B cell (primary cell): ENCODE measurements at regions not wholly inside any gene's neighbourhood (a gene's known extent, or its start where the extent isn't known, plus 50 kb on each side); places are given as distances from the start of the nearest gene placed in this dataset.

Source experiments
- ATAC-seq: fragments of 200-7000 bp; cut with Tn5 transposase; one replicate; pipeline ENCODE4 v1.10.0; 2021; ENCODE audit warnings: low read depth, mild to moderate bottlenecking, moderate number of reproducible peaks, moderate library complexity
- CTCF ChIA-PET: fragments of 350-600 bp; sonication (Branson Sonifier 250); formaldehyde crosslinking; loops from one replicate; lab custom pipeline; 2021; ENCODE audit warnings: antibody characterized with exemption, inconsistent platforms; lab: Charles Lee
- POLR2A ChIA-PET: fragments of 350-600 bp; sonication (Branson Sonifier 250); formaldehyde crosslinking; loops from one replicate; lab custom pipeline; 2021; ENCODE audit warnings: antibody characterized with exemption; lab: Charles Lee
- DNase-seq: peaks from one replicate; pipeline ENCODE4 v3.0.0; 2013
- H2AFZ ChIP-seq: 2 replicates; pipeline ENCODE4 v1.6.1; 2012; ENCODE audit warnings: mild to moderate bottlenecking, low read depth, low read length; ENCODE audit not compliant: insufficient read depth, poor library complexity, severe bottlenecking
- H3K27ac ChIP-seq, 2 donors: 1 replicate in 1 of 2; 2 replicates in 1 of 2; pipeline ENCODE4 v1.5.1; 2012 to 2013; ENCODE audit warnings: low read length in 2 of 2, mild to moderate bottlenecking in 2 of 2, moderate library complexity in 1 of 2
- H3K27me3 ChIP-seq, 4 experiments: fragments of 200-600 bp in 1 of 4; sonication (generic) in 1 of 4; replicated peaks in 1 of 4; 1 replicate in 2 of 4; 2 replicates in 2 of 4; pipeline versions ENCODE4 v1.6.1 to v1.7.0; 2013 to 2016; ENCODE audit warnings: low read length in 3 of 4, mild to moderate bottlenecking in 2 of 4, mixed read lengths in 1 of 4, moderate library complexity in 1 of 4; ENCODE audit not compliant: insufficient read depth in 4 of 4, control insufficient read depth in 3 of 4; ENCODE audit errors: control extremely low read depth in 1 of 4
- H3K36me3 ChIP-seq, 2 experiments: replicated peaks in 1 of 2; 1 replicate in 1 of 2; 2 replicates in 1 of 2; pipeline versions ENCODE4 v1.6.1 to v1.7.1; 2013; ENCODE audit warnings: low read length in 1 of 2; ENCODE audit not compliant: insufficient read depth in 2 of 2, control insufficient read depth in 1 of 2; ENCODE audit errors: control extremely low read depth in 1 of 2, extremely low read depth in 1 of 2
- H3K4me1 ChIP-seq, 2 donors: fragments of 200-600 bp in 1 of 2; sonication (generic) in 1 of 2; 1 replicate in 1 of 2; 2 replicates in 1 of 2; pipeline versions ENCODE4 v1.5.1 to v1.6.1; 2013 to 2017; ENCODE audit warnings: low read length in 2 of 2; ENCODE audit not compliant: control insufficient read depth in 2 of 2, insufficient read depth in 2 of 2
- H3K4me2 ChIP-seq: replicated peaks from 2 replicates; pipeline ENCODE3; 2012; ENCODE audit warnings: mild to moderate bottlenecking, low read depth, low read length; ENCODE audit not compliant: poor library complexity, severe bottlenecking
- H3K4me3 ChIP-seq, 5 experiments: fragments of 200-600 bp in 1 of 5; sonication (generic) in 1 of 5; 1 replicate in 3 of 5; 2 replicates in 2 of 5; pipeline versions ENCODE4 v1.5.1 to v1.7.0; 2011 to 2016; ENCODE audit warnings: low read length in 4 of 5, mild to moderate bottlenecking in 4 of 5, low read depth in 2 of 5, control low read depth in 1 of 5, moderate library complexity in 1 of 5; ENCODE audit not compliant: insufficient read depth in 1 of 5; ENCODE audit errors: control extremely low read depth in 1 of 5, extremely low read depth in 1 of 5
- H3K79me2 ChIP-seq: fragments of 200-600 bp; sonication (generic); one replicate; pipeline ENCODE4 v1.6.0; 2016; ENCODE audit warnings: low read length; ENCODE audit not compliant: control insufficient read depth, insufficient read depth
- H3K9ac ChIP-seq: fragments of 200-600 bp; sonication (generic); 2 replicates; pipeline ENCODE4 v1.6.1; 2017; ENCODE audit warnings: mild to moderate bottlenecking, low read length, moderate library complexity
- H3K9me3 ChIP-seq, 3 donors: one replicate each; pipeline versions ENCODE4 v1.6.1 to v1.7.1; 2013; ENCODE audit warnings: low read length in 2 of 3; ENCODE audit not compliant: control insufficient read depth in 2 of 3, insufficient read depth in 1 of 3; ENCODE audit errors: control extremely low read depth in 1 of 3
- H4K20me1 ChIP-seq: 2 replicates; pipeline ENCODE4 v1.6.0; 2012; ENCODE audit warnings: mild to moderate bottlenecking, low read length; ENCODE audit not compliant: insufficient read depth, control insufficient read depth, poor library complexity, severe bottlenecking
- H3K27ac Mint-ChIP-seq: one replicate; pipeline ENCODE4 v1.8.0; 2021; ENCODE audit warnings: mixed read lengths
- H3K27me3 Mint-ChIP-seq: one replicate; pipeline ENCODE4 v1.8.0; 2021; ENCODE audit warnings: mixed read lengths
- H3K4me1 Mint-ChIP-seq: one replicate; pipeline ENCODE4 v1.8.0; 2021; ENCODE audit warnings: mixed read lengths
- H3K4me3 Mint-ChIP-seq: one replicate; pipeline ENCODE4 v1.8.0; 2021; ENCODE audit warnings: mixed read lengths
- H3K9me3 Mint-ChIP-seq: one replicate; pipeline ENCODE4 v1.8.0; 2022; ENCODE audit warnings: mixed read lengths; ENCODE audit not compliant: insufficient read depth
- EZH2 ChIP-seq: IDR thresholded peaks from 2 replicates; pipeline ENCODE4 v1.6.1; 2012; ENCODE audit warnings: borderline replicate concordance, low read depth, mild to moderate bottlenecking, moderate library complexity, low read length; ENCODE audit not compliant: insufficient read depth, poor library complexity, severe bottlenecking
- WGBS: methylation state at CpG from one replicate; pipeline ENCODE4 v1.1.5; 2013; ENCODE audit warnings: missing lambda C conversion rate; ENCODE audit not compliant: insufficient coverage; 5-methylcytosine and 5-hydroxymethylcytosine counted together
- intact Hi-C: fragments of 100-400 bp; cut with micrococcal nuclease; formaldehyde crosslinking; loops from one replicate; pipeline ENCODE4 v1.10.0; 2022
- TF ChIP-seq, protein P1 (sequence below): fragments of 200-600 bp; IDR thresholded peaks from one replicate; pipeline ENCODE4 v1.8.0; 2022; ENCODE audit warnings: antibody characterized with exemption, mild to moderate bottlenecking

DNA sequence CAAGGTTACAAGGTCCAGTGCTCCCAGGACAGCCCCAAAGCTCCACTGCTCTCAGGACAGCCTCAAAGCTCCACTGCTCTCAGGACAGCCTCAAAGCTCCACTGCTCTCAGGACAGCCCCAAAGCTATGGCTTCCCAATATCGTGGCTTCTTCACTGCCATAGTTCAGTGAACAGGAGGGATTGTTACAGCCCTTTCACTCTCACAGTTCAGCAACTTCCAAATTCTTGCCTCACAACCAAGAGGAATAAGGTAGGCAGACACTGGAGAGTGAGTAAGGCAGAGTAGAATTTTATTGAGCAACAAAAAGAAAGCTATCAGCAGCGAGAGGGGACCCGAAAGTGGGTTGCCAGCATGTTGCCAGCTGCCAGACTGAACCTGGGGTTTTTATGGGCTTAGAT lies 277.6 kb downstream of the CDH10 start:
- no peak overlapping the region for H3K4me2 ChIP-seq
- H3K9ac ChIP-seq: no peak overlapping the region
- H3K27ac ChIP-seq: no peak overlapping the region
- Mint-ChIP-seq H3K9me3 (peaks cover 2% of the 10 kb centered on the region), H3K4me1 (no peaks in the 10 kb centered on the region), H3K27ac (no peak overlapping the region), H3K4me3 (no peak overlapping the region), H3K27me3 (no peaks in the 10 kb centered on the region)
- H4K20me1 ChIP-seq: no peaks in the 10 kb centered on the region
- 80% methylated on average over 2 of the region's 3 CpGs for WGBS
- DNase-seq (no peak), ATAC-seq (no peak)
- ChIA-PET CTCF (no interaction called here), POLR2A (no interaction called here)
- TF ChIP-seq, protein P1, sequence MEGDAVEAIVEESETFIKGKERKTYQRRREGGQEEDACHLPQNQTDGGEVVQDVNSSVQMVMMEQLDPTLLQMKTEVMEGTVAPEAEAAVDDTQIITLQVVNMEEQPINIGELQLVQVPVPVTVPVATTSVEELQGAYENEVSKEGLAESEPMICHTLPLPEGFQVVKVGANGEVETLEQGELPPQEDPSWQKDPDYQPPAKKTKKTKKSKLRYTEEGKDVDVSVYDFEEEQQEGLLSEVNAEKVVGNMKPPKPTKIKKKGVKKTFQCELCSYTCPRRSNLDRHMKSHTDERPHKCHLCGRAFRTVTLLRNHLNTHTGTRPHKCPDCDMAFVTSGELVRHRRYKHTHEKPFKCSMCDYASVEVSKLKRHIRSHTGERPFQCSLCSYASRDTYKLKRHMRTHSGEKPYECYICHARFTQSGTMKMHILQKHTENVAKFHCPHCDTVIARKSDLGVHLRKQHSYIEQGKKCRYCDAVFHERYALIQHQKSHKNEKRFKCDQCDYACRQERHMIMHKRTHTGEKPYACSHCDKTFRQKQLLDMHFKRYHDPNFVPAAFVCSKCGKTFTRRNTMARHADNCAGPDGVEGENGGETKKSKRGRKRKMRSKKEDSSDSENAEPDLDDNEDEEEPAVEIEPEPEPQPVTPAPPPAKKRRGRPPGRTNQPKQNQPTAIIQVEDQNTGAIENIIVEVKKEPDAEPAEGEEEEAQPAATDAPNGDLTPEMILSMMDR: no peak
- TF ChIP-seq EZH2: no peak
- intact Hi-C loops: no loop called here
- H3K9me3 ChIP-seq: peaks cover 0 to 21% (median 0%) of the 10 kb centered on the region in 3 donors
- no peaks in the 10 kb centered on the region for H3K36me3 ChIP-seq
- H3K27me3 ChIP-seq: no peaks in the 10 kb centered on the region
- no peak overlapping the region for H2AFZ ChIP-seq
- no peak overlapping the region for H3K4me3 ChIP-seq
- no peaks in the 10 kb centered on the region for H3K4me1 ChIP-seq
- H3K79me2 ChIP-seq: no peaks in the 10 kb centered on the region

GRCh38 chr5:24368115-24368514 lies 276.7 kb downstream of the CDH10 start:
- ChIA-PET POLR2A (no interaction called here), CTCF (no interaction called here)
- peaks cover 0 to 21% (median 0%) of the 10 kb centered on the region in 3 donors for H3K9me3 ChIP-seq
- Mint-ChIP-seq H3K27ac (no peak overlapping the region), H3K9me3 (no peaks in the 10 kb centered on the region), H3K4me1 (no peaks in the 10 kb centered on the region), H3K27me3 (no peaks in the 10 kb centered on the region), H3K4me3 (no peak overlapping the region)
- TF ChIP-seq EZH2: no peak
- H2AFZ ChIP-seq: no peak overlapping the region
- H3K27me3 ChIP-seq: no peaks in the 10 kb centered on the region
- H3K4me2 ChIP-seq: no peak overlapping the region
- no peak overlapping the region for H3K27ac ChIP-seq
- H3K9ac ChIP-seq: no peak overlapping the region
- no peaks in the 10 kb centered on the region for H3K79me2 ChIP-seq
- ATAC-seq: no peak
- no peaks in the 10 kb centered on the region for H4K20me1 ChIP-seq
- intact Hi-C loops: no loop called here
- no peak for DNase-seq
- H3K36me3 ChIP-seq: no peaks in the 10 kb centered on the region
- H3K4me1 ChIP-seq: no peaks in the 10 kb centered on the region
- no CpG with 5 or more reads among the region's 2 CpGs for WGBS
- no peak overlapping the region for H3K4me3 ChIP-seq
